IPS-15b (cell line): ENCODE measurements at regions not wholly inside any gene's neighbourhood (a gene's known extent, or its start where the extent isn't known, plus 50 kb on each side); places are given as distances from the start of the nearest gene placed in this dataset.

Experiments
- H3K27me3 ChIP-seq: one replicate; pipeline ENCODE4 v1.6.1; 2013; ENCODE audit warnings: low read length; ENCODE audit not compliant: control insufficient read depth, insufficient read depth
- H3K36me3 ChIP-seq: one replicate; pipeline ENCODE4 v1.6.1; 2013; ENCODE audit warnings: low read length; ENCODE audit not compliant: control insufficient read depth, insufficient read depth
- H3K4me1 ChIP-seq: one replicate; pipeline ENCODE4 v1.6.1; 2013; ENCODE audit warnings: mild to moderate bottlenecking, low read length; ENCODE audit not compliant: control insufficient read depth, insufficient read depth
- H3K4me3 ChIP-seq: one replicate; pipeline ENCODE4 v1.5.1; 2013; ENCODE audit warnings: low read depth, low read length
- H3K9ac ChIP-seq: one replicate; pipeline ENCODE4 v1.6.1; 2013; ENCODE audit warnings: low read depth, mild to moderate bottlenecking, low read length
- H3K9me3 ChIP-seq: one replicate; pipeline ENCODE4 v1.6.1; 2013; ENCODE audit warnings: mild to moderate bottlenecking, low read length; ENCODE audit not compliant: control insufficient read depth, insufficient read depth

DNA sequence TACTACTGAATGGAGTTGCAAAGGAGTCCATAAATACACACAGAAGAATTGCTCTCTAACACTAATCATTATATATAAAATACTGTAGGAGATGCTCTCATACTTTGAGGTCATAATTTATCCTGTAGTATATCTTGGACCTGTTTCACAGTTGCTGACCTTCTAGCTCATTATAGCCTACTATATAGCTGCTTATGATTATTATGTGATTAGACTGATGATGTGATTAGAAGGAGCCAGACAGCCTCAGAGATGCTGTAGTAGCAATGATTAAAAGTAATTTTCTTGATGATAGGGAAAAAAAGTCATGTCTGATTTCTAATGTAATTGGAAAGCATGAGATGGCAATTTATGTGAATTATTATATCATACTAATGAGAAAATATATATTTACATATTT is 455.7 kb downstream of the CNTNAP4 start:
- Histone ChIP-seq H3K4me3 (no peak overlapping the region), H3K27me3 (no peaks in the 10 kb centered on the region), H3K9ac (no peak overlapping the region), H3K36me3 (no peaks in the 10 kb centered on the region), H3K9me3 (no peaks in the 10 kb centered on the region), H3K4me1 (no peaks in the 10 kb centered on the region)

DNA sequence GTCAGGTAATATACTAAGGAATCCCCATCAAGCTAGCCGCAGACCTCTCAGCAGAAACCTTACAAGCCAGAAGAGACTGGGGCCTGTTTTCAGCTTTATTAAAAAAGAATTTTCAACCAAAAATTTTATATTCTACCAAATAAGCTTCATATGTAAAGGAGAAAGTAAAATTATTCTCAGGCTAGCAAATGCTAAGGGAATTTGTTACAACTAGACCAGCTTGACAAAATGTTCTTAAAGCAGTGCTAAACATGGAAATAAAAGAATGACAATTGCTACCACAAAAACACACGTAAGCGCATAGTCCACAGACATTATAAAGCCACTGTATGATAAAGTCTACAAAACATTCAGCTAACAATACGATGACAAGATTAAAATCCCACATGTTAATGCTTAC is 449.4 kb upstream of the MON1B start:
- no peaks in the 10 kb centered on the region for H3K4me1 ChIP-seq
- H3K9me3 ChIP-seq, result no peaks in the 10 kb centered on the region
- H3K36me3 ChIP-seq, result no peaks in the 10 kb centered on the region
- no peaks in the 10 kb centered on the region for H3K27me3 ChIP-seq
- no peak overlapping the region for H3K9ac ChIP-seq
- no peak overlapping the region for H3K4me3 ChIP-seq

DNA sequence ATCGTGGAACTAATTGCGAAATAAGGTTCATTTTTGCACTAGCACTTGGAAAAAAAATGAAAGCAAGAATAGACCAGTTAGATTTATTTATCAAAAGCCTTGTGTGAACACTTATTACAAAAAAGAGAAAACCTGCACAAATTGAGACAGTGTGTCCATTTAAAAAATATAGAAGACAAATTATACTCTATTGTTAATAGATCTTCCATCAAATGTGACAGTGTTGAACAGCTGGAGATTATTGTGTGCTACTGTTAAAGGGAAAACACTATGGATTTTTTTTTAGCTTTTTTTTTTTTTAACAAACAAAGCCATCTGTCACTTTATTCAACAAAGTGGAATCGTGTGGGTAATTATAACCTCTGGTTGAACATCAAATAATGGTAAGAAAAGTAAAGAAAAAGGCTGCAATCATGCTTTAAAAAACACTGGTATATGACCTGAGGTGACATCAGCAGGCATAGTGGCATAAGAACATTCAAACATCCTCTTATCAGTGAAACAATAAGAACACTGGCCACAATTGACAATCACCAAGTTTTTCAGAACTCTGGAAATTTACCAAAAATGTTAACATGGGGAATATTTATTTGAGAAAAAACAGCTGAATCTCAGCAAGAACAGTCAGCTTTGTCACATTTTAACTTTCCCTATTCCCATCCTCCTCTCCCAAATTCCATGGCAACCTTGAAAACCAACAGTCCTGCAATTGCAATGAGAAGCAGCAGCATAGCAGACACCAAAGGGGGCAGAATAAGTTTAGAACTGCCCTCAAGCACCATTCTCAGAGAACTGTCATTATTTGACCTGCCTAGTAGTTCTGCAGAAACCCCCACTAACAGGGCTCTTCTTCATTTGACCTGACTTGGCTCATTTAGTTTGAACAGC is 442.3 kb upstream of the MON1B start:
- H3K9me3 ChIP-seq, result no peaks in the 10 kb centered on the region
- no peaks in the 10 kb centered on the region for H3K27me3 ChIP-seq
- no peak overlapping the region for H3K4me3 ChIP-seq
- no peaks in the 10 kb centered on the region for H3K36me3 ChIP-seq
- no peak overlapping the region for H3K9ac ChIP-seq
- H3K4me1 ChIP-seq, result no peaks in the 10 kb centered on the region

DNA sequence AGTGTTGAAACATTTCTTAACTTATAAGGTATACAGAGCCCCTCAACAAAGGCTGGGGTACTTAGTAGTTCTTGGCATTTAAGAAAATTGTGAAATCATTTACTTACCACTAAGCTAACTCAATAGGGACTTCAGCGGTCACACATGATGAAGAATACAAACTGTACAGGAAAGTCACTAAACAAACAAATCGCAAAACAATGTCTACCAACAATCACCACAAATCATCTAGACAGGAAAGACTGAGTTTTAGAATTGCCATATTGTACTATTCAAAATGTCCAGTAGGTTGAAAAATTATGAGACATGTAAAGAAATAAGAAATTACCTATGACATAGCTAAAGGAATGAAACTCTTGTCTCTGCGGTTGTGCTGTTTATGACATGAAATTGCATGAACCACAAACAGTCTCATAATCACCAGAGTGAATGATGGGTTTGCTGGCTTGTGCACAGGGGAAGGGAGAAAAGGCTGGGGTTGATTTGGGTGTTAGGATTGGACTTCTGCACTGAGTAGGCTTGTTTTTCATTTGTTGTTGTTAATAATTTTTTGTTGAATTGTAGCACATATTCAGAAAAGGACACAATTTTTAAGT is 441.1 kb upstream of the MON1B start:
- Histone ChIP-seq H3K36me3 (no peaks in the 10 kb centered on the region), H3K4me3 (no peak overlapping the region), H3K9ac (no peak overlapping the region), H3K27me3 (no peaks in the 10 kb centered on the region), H3K9me3 (no peaks in the 10 kb centered on the region), H3K4me1 (no peaks in the 10 kb centered on the region)

DNA sequence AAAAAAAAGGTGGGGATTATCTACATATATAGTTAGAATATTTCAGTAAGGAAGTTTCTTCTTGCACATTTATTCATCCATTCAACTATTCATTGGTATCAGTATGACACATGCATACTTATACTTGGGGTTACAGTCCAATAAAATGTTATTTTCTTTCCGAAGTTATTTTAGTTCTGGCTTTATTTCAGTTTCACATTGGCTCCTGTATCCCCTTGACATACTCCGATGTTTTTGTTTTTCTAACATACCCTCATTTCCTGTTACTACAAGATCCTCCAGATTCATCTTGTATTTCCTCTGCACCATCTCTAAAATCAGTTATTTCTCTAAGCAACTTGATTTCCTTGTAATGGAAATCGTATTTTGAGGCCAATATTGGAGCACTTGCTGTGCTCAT is 435.5 kb upstream of the MON1B start:
- Histone ChIP-seq H3K4me3 (no peak overlapping the region), H3K9me3 (no peaks in the 10 kb centered on the region), H3K4me1 (no peaks in the 10 kb centered on the region), H3K36me3 (no peaks in the 10 kb centered on the region), H3K27me3 (no peaks in the 10 kb centered on the region), H3K9ac (no peak overlapping the region)

DNA sequence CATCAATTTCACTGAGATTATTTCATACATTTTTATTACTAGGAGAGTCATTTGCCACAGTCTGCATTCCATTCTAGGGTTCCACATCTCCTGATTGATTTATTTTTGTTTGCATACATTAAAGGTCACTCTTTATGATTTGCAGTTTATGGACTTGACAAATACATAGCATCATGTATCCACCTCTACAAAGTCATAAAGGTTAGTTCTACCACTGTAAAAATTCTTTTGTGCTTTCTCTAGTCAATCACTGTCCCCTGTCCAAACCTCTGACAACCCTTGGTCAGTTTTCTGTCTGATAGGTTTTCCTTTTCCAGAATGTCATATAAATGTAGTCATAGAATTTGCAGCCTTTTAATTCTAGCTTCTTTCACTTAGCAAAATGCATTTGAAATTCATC is 434.6 kb upstream of the MON1B start:
- Histone ChIP-seq H3K9me3 (no peaks in the 10 kb centered on the region), H3K27me3 (no peaks in the 10 kb centered on the region), H3K9ac (no peak overlapping the region), H3K36me3 (no peaks in the 10 kb centered on the region), H3K4me3 (no peak overlapping the region), H3K4me1 (no peaks in the 10 kb centered on the region)

DNA sequence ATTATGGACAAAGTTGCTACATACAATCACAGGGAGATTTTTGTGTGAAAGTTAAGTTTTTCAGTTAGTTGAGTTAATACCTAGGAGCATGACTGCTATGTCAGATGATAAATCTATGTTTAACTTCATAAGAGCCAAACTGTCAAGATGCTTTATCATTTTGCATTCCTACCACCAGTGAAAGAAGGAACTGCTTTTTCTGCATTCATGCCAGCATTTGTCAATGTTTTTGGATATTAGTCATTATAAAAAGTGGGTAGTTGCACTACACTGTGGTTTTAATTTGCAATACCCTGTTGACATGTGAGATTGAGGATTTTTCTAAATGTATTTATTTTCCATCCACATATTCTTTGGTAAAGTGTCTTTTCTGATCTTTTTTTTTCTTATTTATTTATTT is 434.0 kb upstream of the MON1B start:
- H3K36me3 ChIP-seq, result no peaks in the 10 kb centered on the region
- no peak overlapping the region for H3K9ac ChIP-seq
- no peak overlapping the region for H3K4me3 ChIP-seq
- no peaks in the 10 kb centered on the region for H3K9me3 ChIP-seq
- H3K27me3 ChIP-seq, result no peaks in the 10 kb centered on the region
- H3K4me1 ChIP-seq, result no peaks in the 10 kb centered on the region

DNA sequence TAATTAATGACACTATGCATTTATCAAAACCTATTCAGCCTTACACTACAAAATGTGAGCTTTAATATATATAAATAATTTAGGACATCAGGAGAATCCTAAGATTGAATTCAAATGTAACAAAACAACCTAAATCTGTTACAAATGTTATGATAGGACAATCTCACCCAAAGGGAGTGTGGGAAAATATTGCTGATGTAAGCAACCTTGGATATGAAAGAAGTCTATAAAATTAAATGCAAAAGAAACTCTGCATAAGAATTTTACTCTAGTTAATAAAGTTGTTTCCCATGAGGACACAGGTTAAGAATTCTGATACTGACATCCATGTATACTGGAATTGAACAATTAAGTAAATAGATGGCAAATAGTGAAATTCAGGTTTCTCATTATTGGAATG is 424.5 kb upstream of the MON1B start:
- no peak overlapping the region for H3K4me3 ChIP-seq
- no peaks in the 10 kb centered on the region for H3K36me3 ChIP-seq
- H3K4me1 ChIP-seq, result no peaks in the 10 kb centered on the region
- H3K27me3 ChIP-seq, result no peaks in the 10 kb centered on the region
- H3K9ac ChIP-seq, result no peak overlapping the region
- H3K9me3 ChIP-seq, result no peaks in the 10 kb centered on the region

DNA sequence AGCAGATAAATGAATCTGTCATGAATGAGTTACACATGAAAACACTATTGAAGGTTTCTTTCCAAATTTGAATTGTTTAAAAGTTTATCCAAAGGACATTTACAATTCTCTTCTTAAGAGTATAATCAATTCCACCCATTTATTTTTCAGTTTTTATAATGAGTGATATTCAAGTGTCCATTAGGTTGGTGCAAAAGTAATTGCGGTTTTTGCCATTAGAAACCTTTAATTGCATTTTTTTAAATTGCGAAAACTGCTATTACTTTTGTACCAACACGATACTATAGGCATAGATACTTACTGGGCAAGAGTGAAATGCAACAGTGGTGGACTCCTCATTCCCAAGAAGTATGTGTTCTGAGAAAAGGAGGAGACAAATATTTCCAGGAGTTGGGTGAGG is 422.7 kb upstream of the MON1B start:
- H3K9me3 ChIP-seq, result no peaks in the 10 kb centered on the region
- no peak overlapping the region for H3K9ac ChIP-seq

DNA sequence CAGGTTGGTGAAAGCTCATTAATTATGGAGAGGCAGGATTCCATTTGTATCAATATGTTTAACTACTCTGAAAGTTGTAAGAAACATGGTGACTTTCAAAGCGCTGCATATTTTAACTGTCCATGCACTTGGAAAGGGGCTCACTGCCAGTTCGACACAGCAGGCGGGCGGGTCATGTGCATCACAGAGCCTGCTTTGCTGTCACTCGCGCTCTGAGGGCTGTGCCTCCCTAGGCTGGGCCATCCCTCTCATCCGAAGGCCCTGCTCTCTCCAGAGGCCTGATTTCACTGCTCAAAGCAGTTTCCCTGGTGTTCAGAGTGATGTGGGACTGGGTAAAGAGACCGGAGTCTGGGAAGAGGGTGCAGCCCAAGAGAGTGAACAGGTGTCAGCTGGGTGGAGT is 422.0 kb upstream of the MON1B start:
- H3K9me3 ChIP-seq, result no peaks in the 10 kb centered on the region

More for the DNA sequence above, 422.7 kb upstream of the MON1B start:
- no peaks in the 10 kb centered on the region for H3K27me3 ChIP-seq
- no peaks in the 10 kb centered on the region for H3K4me1 ChIP-seq
- no peaks in the 10 kb centered on the region for H3K36me3 ChIP-seq
- no peak overlapping the region for H3K4me3 ChIP-seq

DNA sequence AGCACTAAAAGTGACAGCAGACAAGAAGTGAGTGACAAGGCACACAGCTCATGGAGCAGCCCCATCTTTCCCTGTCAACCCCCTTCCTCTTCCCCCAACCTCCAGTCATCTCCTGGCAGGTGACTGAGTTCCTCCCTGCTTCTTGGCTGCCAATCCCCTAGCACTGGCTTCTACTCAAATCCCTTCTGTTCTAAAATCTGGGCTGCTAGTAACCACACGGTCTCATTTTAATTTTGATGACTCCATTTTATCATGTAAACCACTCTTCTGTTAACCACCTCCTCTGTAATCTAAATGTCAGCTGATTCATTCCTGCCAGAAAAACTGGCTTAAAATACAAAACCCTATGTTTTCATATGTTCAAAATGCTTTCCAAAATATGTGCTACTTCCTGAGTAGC is 419.8 kb upstream of the MON1B start:
- Histone ChIP-seq H3K27me3 (no peaks in the 10 kb centered on the region), H3K36me3 (no peaks in the 10 kb centered on the region), H3K9ac (no peak overlapping the region), H3K4me1 (no peaks in the 10 kb centered on the region), H3K9me3 (no peaks in the 10 kb centered on the region), H3K4me3 (no peak overlapping the region)

More for the DNA sequence above, 422.0 kb upstream of the MON1B start:
- Histone ChIP-seq H3K9ac (no peak overlapping the region), H3K4me1 (no peaks in the 10 kb centered on the region), H3K27me3 (no peaks in the 10 kb centered on the region), H3K4me3 (no peak overlapping the region), H3K36me3 (no peaks in the 10 kb centered on the region)
